ENCODE measurements at regions not wholly inside any gene's neighbourhood (a gene's known extent, or its start where the extent isn't known, plus 50 kb on each side); places are given as distances from the start of the nearest gene placed in this dataset.

DNA sequence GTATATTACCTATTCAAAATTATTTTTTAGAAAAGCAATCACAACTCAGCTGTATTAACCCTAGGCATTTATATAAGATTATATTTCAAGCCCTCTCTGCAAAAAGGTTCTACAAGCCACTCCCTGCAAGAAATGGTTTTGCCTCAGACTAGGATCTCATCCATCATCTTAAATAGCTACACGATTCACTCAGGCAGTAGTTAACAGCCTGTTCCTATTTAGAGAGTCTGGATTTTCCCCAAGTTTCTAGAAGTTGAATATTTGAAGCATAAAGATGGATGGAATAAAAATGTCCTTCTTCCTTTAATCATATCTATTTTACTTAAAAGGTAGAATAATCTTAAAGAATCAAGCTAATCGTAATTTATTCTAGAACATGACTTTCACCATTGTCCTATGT is 167.1 kb upstream of the STK17B start:
- DNase-seq (ENCODE audit: insufficient read length, low spot score) = no peak
- no peak for FAIRE-seq

DNA sequence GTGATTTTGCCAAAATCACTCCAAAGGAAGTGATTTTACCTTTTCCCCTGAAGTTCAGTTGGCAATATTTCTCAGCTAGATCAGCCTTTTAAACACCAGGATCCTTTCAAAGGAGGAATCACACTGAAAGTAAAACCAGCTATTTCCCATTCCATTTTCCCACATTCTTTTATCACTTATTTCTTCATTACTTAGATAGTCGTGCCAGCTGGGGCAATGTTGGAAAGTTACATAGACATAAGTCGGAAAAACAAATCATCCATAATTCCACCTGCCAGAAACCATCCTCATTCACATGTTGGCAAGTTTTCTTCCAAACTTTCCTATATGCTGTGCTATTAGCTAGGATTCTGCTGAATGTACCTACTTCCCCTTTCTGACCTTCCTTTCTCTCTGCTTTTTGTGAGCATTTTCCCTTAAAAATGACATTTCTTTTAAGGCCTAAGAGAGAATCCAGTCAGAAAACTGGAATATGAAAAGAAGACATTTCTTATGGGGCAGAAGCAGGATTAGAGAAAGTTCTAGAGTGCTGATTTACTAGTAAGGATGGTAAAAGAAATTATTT is 170.0 kb upstream of the STK17B start:
- FAIRE-seq (peak; percentile 35), DNase-seq (ENCODE audit: insufficient read length, low spot score) (no peak)

DNA sequence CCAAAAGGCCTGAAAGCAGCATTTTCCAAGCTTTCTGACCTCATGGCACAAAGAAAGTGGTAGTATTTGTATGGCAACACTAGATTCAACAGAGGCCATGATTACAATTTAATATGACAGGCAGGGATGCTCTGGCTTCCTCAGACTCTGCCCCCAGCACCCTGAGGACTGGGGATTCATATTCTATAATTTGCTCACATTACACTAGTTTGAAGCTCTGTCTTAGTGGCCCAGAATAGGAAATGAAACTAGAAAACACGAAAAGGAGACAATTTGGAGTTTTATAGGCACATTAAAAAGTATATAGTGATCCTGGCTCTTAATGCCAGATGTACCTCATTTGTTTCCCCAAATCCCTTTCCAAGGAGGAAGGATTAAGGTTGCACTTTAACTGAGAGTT is 173.0 kb upstream of the STK17B start:
- FAIRE-seq (no peak), DNase-seq (ENCODE audit: insufficient read length, low spot score) (no peak)

DNA sequence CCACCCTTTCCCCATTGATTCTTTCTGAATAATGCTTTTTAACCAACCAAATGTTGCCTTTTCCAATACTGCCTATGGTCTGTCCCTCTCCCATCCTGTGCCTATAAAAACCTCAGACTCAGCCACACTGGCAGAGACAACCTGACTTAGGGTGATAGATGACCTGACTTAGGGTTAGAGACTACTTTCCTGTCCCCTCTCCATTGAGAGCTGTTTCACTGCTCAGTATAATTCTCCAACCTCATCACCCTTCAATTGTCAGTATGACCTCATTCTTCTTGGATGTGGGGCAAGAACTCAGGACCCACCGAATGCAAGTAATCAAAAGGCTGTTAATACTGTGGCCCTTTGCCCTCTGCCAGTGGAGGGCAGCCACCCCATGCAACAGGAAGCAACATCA is 182.3 kb upstream of the STK17B start:
- FAIRE-seq (peak; percentile 31), DNase-seq (ENCODE audit: insufficient read length, low spot score) (no peak)

DNA sequence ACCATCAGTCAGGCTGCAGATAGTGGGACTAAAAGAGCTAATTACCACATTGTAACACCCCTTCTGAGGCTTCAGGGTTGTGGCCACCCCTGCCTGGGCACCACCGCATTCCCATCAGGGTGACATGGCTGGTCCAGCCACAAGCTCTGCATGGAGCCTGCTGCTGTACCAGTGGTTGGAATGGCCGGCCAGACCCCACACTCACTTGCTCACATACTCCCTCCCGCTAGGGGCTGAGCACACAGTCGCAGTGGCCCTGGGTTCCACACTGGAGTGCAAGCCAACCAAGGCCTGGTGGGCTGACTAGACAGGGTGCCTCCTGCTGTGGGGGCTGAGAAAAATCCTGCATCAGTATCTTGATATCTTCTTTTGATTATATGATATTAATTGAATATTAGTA is 182.8 kb upstream of the STK17B start:
- FAIRE-seq (no peak), DNase-seq (ENCODE audit: insufficient read length, low spot score) (no peak)

DNA sequence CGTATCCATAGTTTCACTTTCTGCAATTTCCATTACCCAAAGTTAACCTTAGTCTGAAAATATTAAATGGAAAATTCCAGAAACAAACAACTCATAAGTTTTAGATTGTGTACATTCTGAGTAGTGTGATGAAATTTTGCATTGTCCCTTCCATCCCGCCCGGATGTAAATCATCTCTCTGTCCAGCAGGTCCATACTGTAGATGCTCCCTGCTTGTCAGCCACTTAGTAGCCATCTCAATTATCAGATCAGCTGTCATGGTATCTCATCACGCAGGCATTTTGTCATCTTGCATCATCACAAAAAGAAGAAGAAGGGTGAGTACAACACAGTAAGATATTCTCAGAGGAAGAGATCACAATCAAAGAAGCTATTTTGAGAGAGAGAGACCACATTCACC is 185.0 kb upstream of the STK17B start:
- DNase-seq (ENCODE audit: insufficient read length, low spot score) = no peak

DNA sequence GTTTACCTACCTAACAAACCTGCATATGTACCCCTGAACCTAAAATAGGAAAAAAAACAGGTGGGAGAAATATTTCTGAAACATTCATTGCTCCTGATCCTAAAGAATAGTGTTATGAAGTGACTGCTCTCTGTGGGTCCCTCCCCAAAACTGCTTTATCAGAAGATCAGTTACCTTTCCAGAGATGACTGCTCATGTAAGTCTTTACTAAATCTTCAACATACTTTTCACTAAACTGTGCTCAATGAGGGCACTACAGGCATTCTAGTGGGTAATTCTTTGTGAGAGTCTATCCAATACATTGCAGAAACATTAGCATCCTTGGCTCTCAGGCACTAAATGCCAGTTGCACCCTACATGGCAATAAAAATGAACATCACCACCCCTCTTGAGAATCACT is 189.3 kb upstream of the STK17B start:
- FAIRE-seq = no peak
- no peak for DNase-seq (ENCODE audit: insufficient read length, low spot score)

More for the DNA sequence above, 185.0 kb upstream of the STK17B start:
- FAIRE-seq = no peak

DNA sequence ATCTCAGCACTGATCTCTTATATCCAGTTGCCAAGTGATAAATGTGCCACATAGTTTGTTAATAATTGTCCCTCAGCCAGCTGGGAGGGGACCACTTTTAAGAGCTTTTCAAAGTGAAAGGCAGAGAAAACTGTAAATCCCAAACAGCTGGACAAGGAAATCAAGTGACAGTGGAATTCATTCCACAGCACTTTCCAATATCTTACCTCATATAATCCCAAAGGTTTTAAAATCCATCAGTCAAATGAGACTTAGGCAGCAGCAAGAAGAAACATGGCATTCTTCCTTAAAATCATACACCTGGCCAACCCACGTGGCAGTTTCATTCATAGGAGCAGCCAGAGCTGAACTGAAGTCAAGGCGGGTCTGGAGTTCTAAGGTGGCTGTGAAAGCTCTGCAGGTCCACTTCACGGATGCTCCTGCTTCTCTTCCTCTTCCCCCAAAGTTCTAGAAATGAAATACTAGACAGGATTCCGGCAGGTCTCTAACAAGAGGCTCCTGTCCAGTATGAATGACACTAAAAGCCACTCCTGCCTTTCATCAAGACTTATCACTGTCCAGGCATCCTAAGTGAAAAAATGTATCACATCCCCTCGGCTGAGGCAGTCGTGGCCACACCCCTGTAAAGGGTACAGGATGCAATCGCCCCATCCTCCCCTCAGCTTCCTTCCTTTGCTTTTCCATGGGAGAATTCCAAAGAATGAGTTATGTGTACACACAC is 190.4 kb upstream of the STK17B start:
- FAIRE-seq = no peak

DNA sequence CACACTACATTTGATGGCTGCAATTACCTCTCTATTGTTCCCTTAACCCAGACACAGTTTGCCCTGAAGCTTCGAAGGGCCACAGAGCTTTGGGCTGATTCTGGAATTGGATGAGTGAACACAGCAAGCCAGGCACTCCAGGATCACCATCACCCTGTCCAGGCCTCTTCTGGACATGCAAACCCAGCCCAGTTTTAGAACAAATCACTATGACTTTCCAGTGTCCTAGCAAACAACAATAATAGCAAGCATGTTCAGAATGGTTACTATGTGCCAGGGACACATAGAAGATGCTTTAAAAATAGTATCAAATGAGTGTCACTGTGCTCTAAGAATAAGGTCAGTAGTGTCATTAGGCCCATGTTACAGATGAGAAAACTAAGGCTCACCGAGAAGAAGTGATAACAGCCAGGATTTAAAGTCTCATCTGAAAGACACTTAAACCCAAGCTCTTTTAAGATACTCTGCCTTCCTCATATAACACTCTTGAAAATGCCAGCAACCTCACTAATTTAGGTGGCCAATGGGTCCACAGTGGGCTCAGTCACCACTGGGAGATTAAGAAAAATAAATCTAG is 191.7 kb upstream of the STK17B start:
- peak; percentile 14 for FAIRE-seq
- no peak for DNase-seq (ENCODE audit: insufficient read length, low spot score)

More for the DNA sequence above, 190.4 kb upstream of the STK17B start:
- DNase-seq (ENCODE audit: insufficient read length, low spot score) = no peak

DNA sequence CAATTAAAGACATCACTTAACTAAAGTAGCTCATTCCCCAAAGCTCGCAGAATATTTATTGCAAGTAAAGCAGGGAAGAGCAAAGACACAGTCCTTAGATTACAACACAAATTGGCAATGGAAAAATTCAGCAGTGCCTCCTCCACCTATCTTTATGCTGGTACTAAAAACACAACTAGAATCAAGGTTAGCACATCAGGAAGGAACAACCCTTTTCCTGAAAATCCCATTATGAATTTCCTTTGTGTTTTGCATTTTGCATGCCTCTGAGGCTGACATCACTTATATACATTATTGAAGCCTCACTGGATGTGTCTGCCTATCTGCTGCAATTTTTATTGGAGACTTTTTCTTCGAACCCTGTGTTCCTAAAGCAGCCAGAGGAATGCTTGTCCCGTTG is 193.8 kb upstream of the STK17B start:
- FAIRE-seq (no peak), DNase-seq (ENCODE audit: insufficient read length, low spot score) (no peak)

DNA sequence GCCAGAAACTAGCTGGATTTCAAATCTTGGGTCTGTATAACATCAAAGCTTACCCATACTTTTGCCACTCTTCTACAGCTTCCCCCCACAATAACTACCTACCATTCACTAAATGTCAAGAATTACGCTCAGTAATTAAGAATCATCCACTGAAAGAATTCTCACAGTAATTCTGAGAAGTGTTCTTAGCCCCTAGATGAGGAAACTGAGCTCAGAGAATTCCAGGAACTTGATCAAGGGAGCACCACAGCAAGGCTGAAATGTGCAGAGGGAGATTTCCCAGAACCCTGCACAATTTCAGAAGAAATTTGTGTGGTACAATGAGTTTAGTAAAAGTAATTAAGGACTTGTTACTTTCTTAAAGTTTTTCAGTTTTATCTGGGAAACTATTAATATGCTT is 194.5 kb upstream of the STK17B start:
- DNase-seq (ENCODE audit: insufficient read length, low spot score) (no peak), FAIRE-seq (no peak)

DNA sequence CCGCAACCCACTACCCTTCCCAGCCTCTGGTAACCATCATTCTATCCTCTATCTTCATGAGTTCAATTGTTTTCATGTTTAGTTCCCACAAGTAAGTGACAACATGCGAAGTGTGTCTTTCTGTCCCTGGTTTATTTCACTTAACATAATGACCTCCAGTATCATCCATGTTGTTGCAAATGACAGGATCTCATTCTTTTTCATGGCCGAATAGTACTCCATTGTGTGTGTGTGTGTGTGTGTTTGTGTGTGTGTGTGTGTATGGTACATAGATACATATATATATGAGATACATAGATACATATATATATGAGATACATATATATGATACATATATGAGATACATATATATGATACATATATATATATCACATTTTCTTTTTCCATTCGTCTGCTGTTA is 196.3 kb upstream of the STK17B start:
- no peak for DNase-seq (ENCODE audit: insufficient read length, low spot score)
- no peak for FAIRE-seq

DNA sequence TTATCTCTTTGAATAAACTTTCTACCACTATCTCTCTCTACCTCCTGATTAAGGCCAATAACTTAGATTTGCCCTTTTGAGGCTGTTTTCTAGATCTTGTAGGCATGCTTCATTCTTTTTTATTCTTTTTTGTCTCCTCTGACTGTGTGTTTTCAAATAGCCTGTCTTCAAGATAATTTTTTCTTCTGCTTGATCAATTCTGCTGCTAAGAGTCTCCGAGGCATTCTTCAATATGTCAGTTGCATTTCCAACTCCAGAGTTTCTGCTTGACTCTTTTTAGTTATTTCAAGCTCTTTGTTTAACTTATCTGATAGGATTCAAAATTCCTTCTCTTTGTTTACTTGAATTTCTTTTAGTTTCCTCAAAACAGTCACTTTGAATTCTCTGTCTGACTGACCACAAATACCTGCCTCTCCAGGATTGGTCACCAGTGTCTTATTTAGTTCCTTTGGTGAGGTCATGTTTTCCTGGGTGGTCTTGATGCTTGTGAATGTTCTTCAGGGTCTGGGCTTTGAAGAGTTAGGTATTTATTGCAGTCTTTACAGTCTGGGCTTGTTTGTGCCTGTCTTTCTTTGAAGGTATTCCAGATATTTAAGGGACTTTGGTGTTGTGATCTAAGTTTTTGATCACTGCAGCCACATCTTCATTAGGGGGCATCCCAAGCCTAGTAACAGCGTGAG is 197.3 kb upstream of the STK17B start:
- FAIRE-seq = no peak
- no peak for DNase-seq (ENCODE audit: insufficient read length, low spot score)

DNA sequence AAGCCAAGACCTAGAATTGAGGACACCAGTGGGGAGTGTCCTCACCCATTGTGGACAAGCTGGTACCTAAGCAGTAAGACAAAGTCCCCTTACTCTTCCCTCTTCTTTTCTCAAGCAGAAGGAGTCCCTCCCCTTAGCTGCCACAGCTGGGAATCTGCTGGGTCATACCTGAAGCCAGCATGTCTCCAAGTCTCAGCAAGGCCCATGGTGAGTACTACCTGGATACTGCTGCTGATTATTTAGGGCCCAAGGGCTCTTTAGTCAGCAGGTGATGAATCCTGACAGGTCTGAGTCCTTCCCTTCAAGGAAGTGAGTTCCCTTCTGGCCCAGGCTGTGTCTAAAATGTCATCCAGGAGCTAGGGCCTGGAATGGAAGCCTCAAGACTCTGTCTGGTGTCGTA is 198.6 kb upstream of the STK17B start:
- DNase-seq (ENCODE audit: insufficient read length, low spot score) = no peak
- no peak for FAIRE-seq

DNA sequence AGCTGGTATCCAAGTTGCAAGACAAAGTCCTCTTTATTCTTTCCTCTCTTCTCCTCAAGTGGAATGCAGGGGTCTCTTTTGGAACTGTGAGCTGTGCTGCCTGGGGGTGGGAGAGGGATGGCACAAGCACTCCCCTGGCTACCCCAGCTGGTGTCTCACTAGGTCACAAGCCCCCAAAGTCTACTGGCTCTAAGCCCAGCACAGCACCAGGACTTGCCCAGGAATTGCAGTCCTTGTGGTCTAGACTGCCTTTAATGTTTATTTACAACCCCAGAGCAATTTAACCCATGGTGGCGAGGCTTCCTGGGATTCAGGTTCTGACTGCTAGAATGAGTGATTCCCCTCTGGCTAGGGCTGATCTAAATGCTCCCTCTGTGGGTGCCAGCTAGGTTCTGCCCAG is 199.0 kb upstream of the STK17B start:
- FAIRE-seq (no peak), DNase-seq (ENCODE audit: insufficient read length, low spot score) (no peak)

DNA sequence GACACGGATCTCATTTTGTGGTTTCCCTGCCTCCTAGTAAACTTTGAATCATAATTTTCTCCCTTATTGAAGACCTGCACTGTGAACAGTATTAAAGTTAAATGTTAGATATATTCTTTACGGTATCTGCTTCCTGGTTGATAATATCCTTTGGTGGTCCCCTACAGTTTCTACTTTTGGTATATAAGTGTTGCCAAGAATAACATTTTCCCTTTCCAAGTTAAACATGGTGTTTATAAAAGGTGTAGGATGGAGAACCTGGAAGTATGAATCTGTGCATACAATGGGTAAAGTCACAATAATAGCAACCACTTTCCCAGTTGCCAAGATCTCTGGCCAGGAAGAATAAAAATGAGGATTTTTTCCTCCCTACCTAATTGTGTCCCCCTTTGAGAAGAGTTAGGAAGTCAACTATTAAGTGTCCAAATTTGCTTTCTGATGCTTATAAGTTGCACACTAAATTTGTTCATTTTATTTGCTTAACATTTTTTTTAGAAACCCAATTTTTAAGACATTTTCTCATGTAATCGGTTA is 201.0 kb upstream of the STK17B start:
- FAIRE-seq = no peak
- DNase-seq (ENCODE audit: insufficient read length, low spot score) = no peak

DNA sequence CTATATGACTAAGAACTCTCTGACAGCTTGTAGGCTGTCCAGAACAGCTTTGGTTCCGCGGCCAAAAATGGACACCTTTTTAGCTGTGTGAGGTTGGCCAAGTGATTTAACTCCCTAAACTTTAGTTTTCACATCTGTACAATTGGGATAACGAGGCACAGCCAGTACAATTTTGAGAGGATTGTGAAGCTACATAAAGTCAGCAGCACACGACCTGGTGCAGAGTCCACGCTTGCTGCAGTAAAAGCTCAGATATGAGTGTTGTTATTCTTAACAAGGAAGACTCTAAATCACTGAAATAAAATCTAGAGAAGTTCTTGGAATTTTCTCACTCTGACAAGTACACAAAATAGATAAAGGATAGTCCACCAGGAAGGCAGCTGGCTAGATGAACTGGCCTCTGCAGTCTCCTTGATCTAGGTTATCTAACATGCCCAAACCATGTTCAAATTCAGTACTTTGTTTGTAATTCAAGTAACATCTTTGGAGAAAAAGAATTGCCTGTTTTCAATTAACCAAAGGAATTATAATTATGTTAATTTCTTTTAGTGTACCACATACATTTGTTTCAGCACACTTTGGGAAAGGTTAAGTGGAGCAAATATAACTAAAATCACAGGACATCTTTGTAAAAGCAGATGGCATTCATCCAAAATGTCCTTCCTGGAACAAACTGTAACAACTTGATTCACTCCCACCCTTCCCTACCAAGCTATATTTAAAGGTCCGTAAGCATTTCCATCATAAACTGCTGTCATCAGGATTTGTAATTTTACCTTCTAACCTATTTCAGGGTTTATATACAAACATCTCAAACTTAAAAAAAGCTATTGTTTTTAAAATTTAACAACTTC is 201.7 kb upstream of the STK17B start:
- DNase-seq (ENCODE audit: insufficient read length, low spot score) (no peak), FAIRE-seq (no peak)

DNA sequence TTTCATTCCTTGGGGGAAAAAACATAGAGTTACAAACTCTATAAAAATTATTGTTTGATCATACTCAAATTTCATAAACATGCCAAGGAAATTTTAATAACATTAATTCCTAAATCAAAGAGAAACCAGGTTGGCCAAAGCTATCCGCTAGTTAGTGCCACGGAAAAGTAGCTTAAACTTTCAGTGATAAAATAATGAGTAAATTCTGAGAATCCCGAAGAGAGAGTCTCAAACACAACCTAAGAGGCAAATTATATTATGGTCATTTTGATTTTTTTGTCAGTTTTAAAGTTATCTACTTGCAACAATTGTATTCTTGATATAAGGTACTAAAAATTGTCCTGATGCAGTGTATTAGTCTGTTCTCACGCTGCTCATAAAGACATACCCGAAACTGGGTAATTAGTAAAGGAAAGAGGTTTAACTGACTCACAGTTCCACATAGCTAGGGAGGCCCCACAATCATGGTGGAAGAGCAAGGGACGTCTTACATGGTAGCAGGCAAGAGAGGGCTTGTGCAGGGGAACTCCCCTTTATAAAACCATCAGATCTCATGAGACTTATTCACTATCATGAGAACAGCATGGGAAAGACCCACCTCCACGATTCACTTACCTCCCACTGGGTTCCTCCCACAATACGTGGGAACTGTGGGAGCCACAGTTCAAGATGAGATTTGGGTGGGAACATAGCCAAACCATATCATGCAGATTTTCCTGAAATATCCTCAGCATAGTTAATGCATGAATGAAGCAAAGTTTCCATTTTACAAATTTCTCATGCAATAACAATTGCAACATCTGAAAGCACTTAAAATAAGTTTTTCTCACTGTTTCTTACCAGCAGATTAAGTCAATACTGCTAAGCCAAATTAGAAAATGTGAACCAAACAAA is 205.9 kb upstream of the STK17B start:
- FAIRE-seq = peak; percentile 83

DNA sequence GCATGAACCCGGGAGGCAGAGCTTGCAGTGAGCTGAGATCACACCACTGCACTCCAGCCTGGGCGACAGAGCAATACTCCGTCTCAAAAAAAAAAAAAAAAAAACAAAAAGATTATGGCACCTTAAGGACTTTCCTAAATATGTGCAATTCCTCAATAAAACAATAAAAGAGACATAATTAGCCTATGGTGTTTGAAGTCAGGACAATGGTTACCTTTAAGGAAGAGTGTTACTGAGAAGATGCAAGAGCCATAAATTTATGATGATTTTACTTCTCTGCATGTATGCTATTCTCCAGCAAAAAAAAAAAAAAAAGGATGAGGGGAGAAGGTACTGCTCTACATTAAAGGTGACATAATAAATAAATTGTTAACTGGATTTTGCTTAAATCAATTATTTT is 208.2 kb upstream of the STK17B start:
- DNase-seq (ENCODE audit: insufficient read length, low spot score) (no peak), FAIRE-seq (no peak)

More for the DNA sequence above, 205.9 kb upstream of the STK17B start:
- DNase-seq (ENCODE audit: insufficient read length, low spot score) = no peak

DNA sequence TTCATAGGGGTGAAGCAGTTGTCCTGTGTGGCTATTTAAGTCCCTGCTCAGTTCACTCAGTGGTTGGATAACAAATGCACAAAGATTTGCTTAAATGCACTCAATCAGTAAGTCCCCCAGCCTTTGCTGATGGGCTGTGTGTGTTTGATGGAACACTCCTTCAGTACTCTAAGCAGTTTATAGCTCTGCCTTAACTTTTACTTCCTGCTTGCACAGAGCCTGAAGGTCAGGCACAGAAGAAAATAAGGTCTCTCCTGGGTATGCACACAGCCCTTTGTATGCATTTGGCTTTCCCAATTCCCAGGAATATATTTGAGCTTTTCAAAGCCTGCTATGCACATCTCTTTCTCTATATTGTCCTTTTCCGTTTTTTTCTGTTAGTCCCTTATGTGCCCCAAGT is 208.7 kb upstream of the STK17B start:
- DNase-seq (ENCODE audit: insufficient read length, low spot score) (no peak), FAIRE-seq (peak; percentile 71)

Measured in GM19239 (cell line).